Uterus (tissue), 3 donors: ENCODE measurements at regions not wholly inside any gene's neighbourhood (a gene's known extent, or its start where the extent isn't known, plus 50 kb on each side); places are given as distances from the start of the nearest gene placed in this dataset.

ENCODE experiments used
- DNase-seq, 2 donors: peaks; one replicate each; pipeline ENCODE4 v3.0.0-alpha.2; 2019 to 2020
- H3K27ac ChIP-seq, 2 donors: fragments of 200-600 bp; sonication (generic); 1 replicate in 1 of 2; 2 replicates in 1 of 2; pipeline ENCODE4 v1.5.1; 2016 to 2018
- H3K27me3 ChIP-seq, 2 donors: fragments of 200-600 bp; sonication (generic); one replicate each; pipeline ENCODE4 v1.5.1; 2018 to 2019; ENCODE audit warnings: control low read depth in 1 of 2
- H3K36me3 ChIP-seq, 2 donors: fragments of 200-600 bp; sonication (generic); one replicate each; pipeline ENCODE4 v1.5.1; 2019; ENCODE audit warnings: control low read depth in 1 of 2
- H3K4me1 ChIP-seq, 2 donors: fragments of 200-600 bp; sonication (generic); one replicate each; pipeline ENCODE4 v1.5.1; 2018 to 2019; ENCODE audit warnings: control low read depth in 1 of 2
- H3K4me3 ChIP-seq, 2 donors: fragments of 200-600 bp; sonication (generic); 1 replicate in 1 of 2; 2 replicates in 1 of 2; pipeline ENCODE4 v1.5.1; 2018 to 2019; ENCODE audit warnings: mild to moderate bottlenecking in 1 of 2
- H3K9me3 ChIP-seq, 2 donors: fragments of 200-600 bp; sonication (generic); one replicate each; pipeline ENCODE4 v1.5.1; 2019; ENCODE audit warnings: control low read depth in 1 of 2
- CTCF ChIP-seq, 4 experiments: fragments of 200-600 bp in 2 of 4; fragments of 450-650 bp in 2 of 4; sonication (generic) in 2 of 4; IDR thresholded peaks; one replicate each; pipeline ENCODE4 v1.5.1; 2016 to 2019; ENCODE audit warnings: antibody characterized with exemption in 4 of 4, mild to moderate bottlenecking in 2 of 4, moderate library complexity in 1 of 4
- POLR2A ChIP-seq, 2 donors: fragments of 450-650 bp; IDR thresholded peaks; one replicate each; pipeline ENCODE4 v1.6.1; 2016; ENCODE audit warnings: antibody characterized with exemption in 2 of 2, mild to moderate bottlenecking in 1 of 2, moderate library complexity in 1 of 2
- intact Hi-C: fragments of 100-400 bp; cut with DNase I; formaldehyde crosslinking; loops from one replicate; pipeline ENCODE4 v1.15.1; 2023; ENCODE audit warnings: low total_unique reads
- donor health status: DM: yes; HTN: yes; CAD: no.

- DNase-seq = no peak
- H3K4me1 ChIP-seq = no peaks in the 10 kb centered on the region
- TF ChIP-seq POLR2A (IDR thresholded peaks at IDR 0.05) (no peak), CTCF (IDR thresholded peaks at IDR 0.05) (no peak)
- H3K36me3 ChIP-seq = no peaks in the 10 kb centered on the region
- H3K27me3 ChIP-seq = no peaks in the 10 kb centered on the region
- no peaks in the 10 kb centered on the region for H3K9me3 ChIP-seq
- H3K4me3 ChIP-seq = no peak overlapping the region
- intact Hi-C loops = no loop called here
- no peak overlapping the region for H3K27ac ChIP-seq
These were observed 323.3 kb upstream of the CNTN4 start for GRCh38 chr3:1775321-1775720.

GRCh38 chr3:1783995-1784394 is 314.7 kb upstream of the CNTN4 start:
- H3K9me3 ChIP-seq = no peaks in the 10 kb centered on the region
- H3K27ac ChIP-seq = no peak overlapping the region
- TF ChIP-seq CTCF (IDR thresholded peaks at IDR 0.05) (no peak), POLR2A (IDR thresholded peaks at IDR 0.05) (no peak)
- no peak overlapping the region for H3K4me3 ChIP-seq
- intact Hi-C loops = no loop called here
- no peaks in the 10 kb centered on the region for H3K27me3 ChIP-seq
- no peaks in the 10 kb centered on the region for H3K36me3 ChIP-seq
- DNase-seq = no peak
- no peaks in the 10 kb centered on the region for H3K4me1 ChIP-seq

- intact Hi-C loops = no loop called here
- DNase-seq = no peak
- TF ChIP-seq POLR2A (IDR thresholded peaks at IDR 0.05) = no peak
- TF ChIP-seq CTCF (IDR thresholded peaks at IDR 0.05) = no peak
- Histone ChIP-seq H3K4me3 (no peak overlapping the region), H3K27ac (no peak overlapping the region), H3K4me1 (no peaks in the 10 kb centered on the region), H3K36me3 (no peaks in the 10 kb centered on the region), H3K9me3 (no peaks in the 10 kb centered on the region), H3K27me3 (no peaks in the 10 kb centered on the region)
These were observed 311.6 kb upstream of the CNTN4 start for GRCh38 chr3:1787094-1787493.

GRCh38 chr3:1792466-1792865 is 306.2 kb upstream of the CNTN4 start:
- H3K36me3 ChIP-seq = no peaks in the 10 kb centered on the region
- no peaks in the 10 kb centered on the region for H3K4me1 ChIP-seq
- no peak for TF ChIP-seq CTCF (IDR thresholded peaks at IDR 0.05)
- no peak for TF ChIP-seq POLR2A (IDR thresholded peaks at IDR 0.05)
- no peaks in the 10 kb centered on the region for H3K27me3 ChIP-seq
- no peak for DNase-seq
- no peak overlapping the region for H3K4me3 ChIP-seq
- H3K27ac ChIP-seq = no peak overlapping the region
- intact Hi-C loops = no loop called here
- no peaks in the 10 kb centered on the region for H3K9me3 ChIP-seq

GRCh38 chr3:1798711-1799405 is 299.8 kb upstream of the CNTN4 start:
- Histone ChIP-seq H3K4me3 (no peak overlapping the region), H3K4me1 (no peaks in the 10 kb centered on the region), H3K9me3 (no peaks in the 10 kb centered on the region), H3K27ac (no peak overlapping the region), H3K36me3 (no peaks in the 10 kb centered on the region), H3K27me3 (no peaks in the 10 kb centered on the region)
- intact Hi-C loops = no loop called here
- TF ChIP-seq POLR2A (IDR thresholded peaks at IDR 0.05) = no peak
- TF ChIP-seq CTCF (IDR thresholded peaks at IDR 0.05) = no peak
- no peak for DNase-seq
